K562 (cell line): ENCODE measurements at regions not wholly inside any gene's neighbourhood (a gene's known extent, or its start where the extent isn't known, plus 50 kb on each side); places are given as distances from the start of the nearest gene placed in this dataset.

Source experiments
- ATAC-seq: fragments of 200-7000 bp; cut with Tn5 transposase; 3 replicates; pipeline ENCODE4 v1.9.1; 2020; ENCODE audit warnings: moderate library complexity
- BruUV-seq: library from RNA; stranded (reverse); fragments of 400-500 nt; replicated peaks from 2 replicates; lab custom pipeline; 2021; lab: Mats Ljungman, UMichigan
- CTCF ChIA-PET: fragments of 300-600 bp; formaldehyde crosslinking; extraction: SDS; loops from one replicate; lab custom pipeline; 2021; ENCODE audit warnings: low intra/inter-chr PET ratio; lab: Yijun Ruan, JAX
- POLR2A ChIA-PET: fragments of 300-600, 350-650 bp; sonication (Branson Sonifier 250); formaldehyde crosslinking; extraction: SDS; loops from one replicate; lab custom pipeline; 2021; ENCODE audit warnings: antibody characterized with exemption, inconsistent platforms; lab: Yijun Ruan, JAX
- DNase-seq, 4 experiments: peaks; one replicate each; pipeline versions ENCODE4 v3.0.0 to v3.0.0-alpha.2; 2011 to 2018; ENCODE audit warnings: low spot score in 3 of 4, mixed read lengths in 3 of 4; ENCODE audit errors: extremely low read depth in 1 of 4
- FAIRE-seq: peaks from 2 replicates; lab custom pipeline; 2011; peaks lifted over from hg19 to GRCh38; lab: Jason Lieb, UNC
- H2AFZ ChIP-seq: 2 replicates; pipeline ENCODE4 v1.6.0; 2011; ENCODE audit warnings: low read depth, low read length, control low read depth, inconsistent platforms
- H3K27ac ChIP-seq: fragments of 200-600 bp; 3 replicates; pipeline ENCODE4 v1.8.0; 2011; ENCODE audit warnings: low read depth, mild to moderate bottlenecking, control low read depth, inconsistent platforms, low read length, moderate library complexity, mixed read lengths; ENCODE audit errors: extremely low read depth
- H3K27me3 ChIP-seq, 2 experiments: fragments of 300-600 bp in 1 of 2; 2 replicates in 1 of 2; 3 replicates in 1 of 2; pipeline versions ENCODE4 v1.6.0 to v1.8.0; 2011; ENCODE audit warnings: inconsistent platforms in 2 of 2, low read length in 2 of 2, mild to moderate bottlenecking in 1 of 2, mixed read lengths in 1 of 2, moderate library complexity in 1 of 2; ENCODE audit not compliant: control insufficient read depth in 2 of 2, insufficient read depth in 2 of 2
- H3K36me3 ChIP-seq: fragments of 300-600 bp; 3 replicates; pipeline ENCODE4 v1.8.0; 2011; ENCODE audit warnings: mild to moderate bottlenecking, low read length, inconsistent platforms; ENCODE audit not compliant: control insufficient read depth, insufficient read depth
- H3K4me1 ChIP-seq, 2 experiments: fragments of 200-600 bp in 1 of 2; replicated peaks in 1 of 2; 2 replicates in 1 of 2; 3 replicates in 1 of 2; pipeline versions ENCODE4 v1.5.1 to v1.8.0; 2011; ENCODE audit warnings: inconsistent platforms in 2 of 2, low read length in 2 of 2, mild to moderate bottlenecking in 1 of 2, mixed read lengths in 1 of 2, moderate library complexity in 1 of 2; ENCODE audit not compliant: control insufficient read depth in 2 of 2, insufficient read depth in 2 of 2
- H3K4me2 ChIP-seq: 2 replicates; pipeline ENCODE4 v1.6.1; 2011; ENCODE audit warnings: low read length, control low read depth, inconsistent platforms, mixed read lengths; ENCODE audit not compliant: insufficient read depth
- H3K4me3 ChIP-seq: fragments of 200-600 bp; sonication (generic), shearing (Covaris generic); 2 replicates; pipeline ENCODE4 v1.5.1; 2016; ENCODE audit warnings: control low read depth, inconsistent platforms
- H3K79me2 ChIP-seq: fragments of 200-600 bp; 3 replicates; pipeline ENCODE4 v1.8.0; 2011; ENCODE audit warnings: low read length, inconsistent platforms; ENCODE audit not compliant: control insufficient read depth, insufficient read depth
- H3K9ac ChIP-seq, 2 experiments: 2 replicates each; pipeline versions ENCODE4 v1.6.0 to v1.6.1; 2011; ENCODE audit warnings: low read depth in 2 of 2, low read length in 2 of 2, control low read depth in 1 of 2, inconsistent platforms in 1 of 2, mild to moderate bottlenecking in 1 of 2, mixed read lengths in 1 of 2; ENCODE audit not compliant: insufficient read depth in 1 of 2
- H3K9me1 ChIP-seq: one replicate; pipeline ENCODE4 v1.6.0; 2011; ENCODE audit warnings: inconsistent platforms, mild to moderate bottlenecking, low read length, moderate library complexity; ENCODE audit not compliant: control insufficient read depth, insufficient read depth
- H3K9me3 ChIP-seq: replicated peaks from 2 replicates; pipeline ENCODE4 v1.5.1; 2011; ENCODE audit warnings: low read depth, low read length, inconsistent platforms; ENCODE audit not compliant: control insufficient read depth, insufficient read depth
- H4K20me1 ChIP-seq: replicated peaks from 2 replicates; pipeline ENCODE4 v1.6.1; 2011; ENCODE audit warnings: low read length, inconsistent platforms, mixed read lengths; ENCODE audit not compliant: control insufficient read depth, insufficient read depth
- ATF7 ChIP-seq: fragments of 450-650 bp; IDR thresholded peaks from 2 replicates; pipeline ENCODE4 v1.7.1; 2014; ENCODE audit warnings: mild to moderate bottlenecking, moderate library complexity
- BRCA1 ChIP-seq, 2 experiments: fragments of 450-650 bp in 1 of 2; sonication (generic) in 1 of 2; formaldehyde crosslinking in 1 of 2; IDR thresholded peaks; 2 replicates each; pipeline versions ENCODE4 v1.5.0 to v1.6.1; 2017 to 2020; ENCODE audit warnings: mild to moderate bottlenecking in 1 of 2, missing genetic modification reagents in 1 of 2
- CGGBP1 ChIP-seq: fragments of 250-450 bp; sonication (Bioruptor Pico); IDR thresholded peaks from 2 replicates; pipeline ENCODE4 v1.9.0; 2021; ENCODE audit warnings: mild to moderate bottlenecking
- HMG20B ChIP-seq: fragments of 250-450 bp; sonication (Bioruptor Pico); IDR thresholded peaks from 2 replicates; pipeline ENCODE4 v1.5.0; 2021; ENCODE audit warnings: mild to moderate bottlenecking
- PHB ChIP-seq: fragments of 250-450 bp; sonication (Bioruptor Pico); IDR thresholded peaks from 2 replicates; pipeline ENCODE4 v1.5.0; 2021
- POLR3G ChIP-seq: IDR thresholded peaks from 2 replicates; pipeline ENCODE4 v1.6.1; 2011; ENCODE audit not compliant: insufficient read length, insufficient replicate concordance; ENCODE audit errors: extremely low read depth
- RAD51 ChIP-seq: fragments of 450-650 bp; IDR thresholded peaks from 2 replicates; pipeline ENCODE4 v1.7.1; 2016; ENCODE audit warnings: low read depth, mild to moderate bottlenecking, borderline replicate concordance
- SPI1 ChIP-seq: IDR thresholded peaks from 2 replicates; pipeline ENCODE4 v1.6.1; 2011; ENCODE audit warnings: low read depth, low read length, control low read depth, borderline replicate concordance
- TAF9B ChIP-seq: fragments of 450-650 bp; IDR thresholded peaks from 2 replicates; pipeline ENCODE4 v1.6.1; 2018; ENCODE audit warnings: mild to moderate bottlenecking; ENCODE audit not compliant: partially characterized antibody
- TBP ChIP-seq: optimal IDR thresholded peaks from 2 replicates; pipeline ENCODE3; 2011; ENCODE audit warnings: low read depth, low read length, improper control_type of control experiment
- YBX1 ChIP-seq: fragments of 450-650 bp; IDR thresholded peaks from 2 replicates; pipeline ENCODE4 v1.7.1; 2016; ENCODE audit warnings: mild to moderate bottlenecking
- ZC3H4 ChIP-seq: sonication (generic); formaldehyde crosslinking; IDR thresholded peaks from 2 replicates; pipeline ENCODE4 v1.9.0; 2021; ENCODE audit warnings: missing genetic modification reagents, borderline replicate concordance
- WGBS: fragments of 100-300 bp; shearing (Covaris generic); methylation state at CpG from one replicate; pipeline ENCODE4 v1.1.6; 2016; ENCODE audit warnings: low coverage, mixed read lengths; ENCODE audit not compliant: insufficient coverage; ENCODE audit errors: missing lambda C conversion rate; 5-methylcytosine and 5-hydroxymethylcytosine counted together
- in situ Hi-C: fragments of 300-500 bp; cut with MboI; formaldehyde crosslinking; loops from 4 replicates; pipeline ENCODE4 v1.15.0; 2018; ENCODE audit warnings: inconsistent platforms, mixed read lengths
- intact Hi-C: fragments of 100-400 bp; cut with micrococcal nuclease; formaldehyde crosslinking; loops from 2 replicates; pipeline ENCODE4 v1.14.2; 2022

- no peak for TF ChIP-seq YBX1
- TF ChIP-seq RAD51: no peak
- no peak for TF ChIP-seq TAF9B
- TF ChIP-seq BRCA1 (IDR thresholded peaks at IDR 0.05): no peak
- TF ChIP-seq BRCA1 (CRISPR knock-in tag; IDR thresholded peaks at IDR 0.05): no peak
- no peak for TF ChIP-seq POLR3G
- TF ChIP-seq ATF7: no peak
- TF ChIP-seq CGGBP1 (CRISPR knock-in tag): no peak
- TF ChIP-seq HMG20B (CRISPR knock-in tag): no peak
These were observed 160.0 kb upstream of the SHH start (continued) for GRCh38 chr7:155972247-155972646.

GRCh38 chr7:155971180-155971770 lies 159.0 kb upstream of the SHH start:
- Histone ChIP-seq H2AFZ (no peak overlapping the region), H3K9me1 (no peaks in the 10 kb centered on the region), H3K27me3 (peaks cover 31 to 52% of the 10 kb centered on the region in 2 experiments), H3K9ac (no peak overlapping the region), H3K4me2 (no peak overlapping the region), H3K4me3 (no peak overlapping the region), H3K79me2 (no peaks in the 10 kb centered on the region), H3K27ac (no peak overlapping the region), H3K36me3 (no peaks in the 10 kb centered on the region), H4K20me1 (no peaks in the 10 kb centered on the region), H3K4me1 (peaks cover 0 to 2% of the 10 kb centered on the region in 2 experiments; a peak in 1 of 5 replicates), H3K9me3 (no peaks in the 10 kb centered on the region)
- no TSS peak for BruUV-seq
- in situ Hi-C loops: no loop called here
- intact Hi-C loops: no loop called here
- CTCF ChIA-PET: no interaction called here
- FAIRE-seq: no peak
- POLR2A ChIA-PET: interaction anchor here (0.7 kb wide), 1 partner anchor 380 kb away, joined by 3 read pairs; no protein-coding TSS in a partner anchor
- ATAC-seq: no peak
- TF ChIP-seq PHB (CRISPR knock-in tag) (no peak), SPI1 (peak; percentile 40; the same call in 1 of the 2 replicates), ZC3H4 (CRISPR knock-in tag) (no peak), TBP (no peak)
- WGBS: under 1% methylated on average over 13 of the region's 15 CpGs
- no peak for DNase-seq
